GM23338 (cell line): ENCODE measurements at regions not wholly inside any gene's neighbourhood (a gene's known extent, or its start where the extent isn't known, plus 50 kb on each side); places are given as distances from the start of the nearest gene placed in this dataset.

Experiments used
- CTCF ChIP-seq, 2 experiments: fragments of 200-600 bp in 1 of 2; sonication (generic) in 1 of 2; conservative IDR thresholded peaks; 2 replicates each; pipeline versions ENCODE4 v1.5.1 to v1.6.1; 2016 to 2017; ENCODE audit warnings: antibody characterized with exemption in 2 of 2, low read depth in 2 of 2, mild to moderate bottlenecking in 2 of 2, moderate library complexity in 1 of 2
- REST ChIP-seq: IDR thresholded peaks from one replicate; pipeline ENCODE4 v1.6.1; 2018; ENCODE audit warnings: antibody characterized with exemption; ENCODE audit not compliant: unreplicated experiment

- TF ChIP-seq CTCF (conservative IDR thresholded peaks at IDR 0.05; ENCODE audit: low read depth in 2 of 2) (no peak), REST (no peak)
These were observed 897.1 kb downstream of the LRRTM4 start for GRCh38 chr2:76625101-76625500.
